H9 (cell line): ENCODE measurements at regions not wholly inside any gene's neighbourhood (a gene's known extent, or its start where the extent isn't known, plus 50 kb on each side); places are given as distances from the start of the nearest gene placed in this dataset.

ENCODE experiments used
- DNase-seq: peaks from one replicate; pipeline ENCODE4 v3.0.0-alpha.2; 2017
- H2AFZ ChIP-seq: one replicate; pipeline ENCODE4 v1.6.1; 2013; ENCODE audit warnings: mild to moderate bottlenecking, low read length, control low read depth, moderate library complexity
- H2AK5ac ChIP-seq: 2 replicates; pipeline ENCODE4 v1.6.1; 2013; ENCODE audit warnings: low read length, control low read depth, mixed read lengths; ENCODE audit not compliant: insufficient read length
- H2BK120ac ChIP-seq: one replicate; pipeline ENCODE4 v1.6.1; 2013; ENCODE audit warnings: low read depth, mild to moderate bottlenecking, low read length, control low read depth, inconsistent platforms; ENCODE audit not compliant: poor library complexity, severe bottlenecking
- H2BK12ac ChIP-seq: 2 replicates; pipeline ENCODE4 v1.6.1; 2013; ENCODE audit warnings: low read length, control low read depth, mixed read lengths, low read depth; ENCODE audit not compliant: insufficient read length
- H2BK15ac ChIP-seq: 2 replicates; pipeline ENCODE4 v1.6.1; 2013; ENCODE audit warnings: low read depth, low read length, control low read depth
- H2BK20ac ChIP-seq: one replicate; pipeline ENCODE4 v1.6.1; 2013; ENCODE audit warnings: low read depth, mild to moderate bottlenecking, low read length, control low read depth, inconsistent platforms; ENCODE audit not compliant: poor library complexity, severe bottlenecking
- H2BK5ac ChIP-seq: 2 replicates; pipeline ENCODE4 v1.6.1; 2013; ENCODE audit warnings: low read length, control low read depth, mixed read lengths; ENCODE audit not compliant: insufficient read length
- H3K14ac ChIP-seq: 2 replicates; pipeline ENCODE4 v1.6.1; 2013; ENCODE audit warnings: low read length, control low read depth; ENCODE audit not compliant: insufficient read depth
- H3K18ac ChIP-seq: 2 replicates; pipeline ENCODE4 v1.6.1; 2013; ENCODE audit warnings: low read depth, mild to moderate bottlenecking, mixed read lengths, low read length, control low read depth; ENCODE audit not compliant: insufficient read length
- H3K23ac ChIP-seq: 2 replicates; pipeline ENCODE4 v1.6.1; 2013; ENCODE audit warnings: low read length, control low read depth, mixed read lengths, low read depth; ENCODE audit not compliant: insufficient read length
- H3K23me2 ChIP-seq: 2 replicates; pipeline ENCODE4 v1.6.1; 2013; ENCODE audit warnings: low read depth, mild to moderate bottlenecking, mixed read lengths, low read length, control low read depth; ENCODE audit not compliant: insufficient read length, poor library complexity, severe bottlenecking
- H3K27ac ChIP-seq: 2 replicates; pipeline ENCODE4 v1.5.1; 2013; ENCODE audit warnings: low read length, control low read depth, mixed read lengths, low read depth; ENCODE audit not compliant: insufficient read length
- H3K27me3 ChIP-seq: 2 replicates; pipeline ENCODE4 v1.6.1; 2013; ENCODE audit warnings: low read length, control low read depth, inconsistent platforms; ENCODE audit not compliant: insufficient read depth
- H3K4ac ChIP-seq: 2 replicates; pipeline ENCODE4 v1.6.1; 2013; ENCODE audit warnings: low read depth, mild to moderate bottlenecking, control low read depth, inconsistent platforms, low read length, moderate library complexity
- H3K4me1 ChIP-seq: 2 replicates; pipeline ENCODE4 v1.6.1; 2013; ENCODE audit warnings: low read length, control low read depth, inconsistent platforms; ENCODE audit not compliant: insufficient read depth
- H3K4me2 ChIP-seq: 2 replicates; pipeline ENCODE4 v1.6.1; 2013; ENCODE audit warnings: low read length, control low read depth, mixed read lengths; ENCODE audit not compliant: insufficient read length, insufficient read depth
- H3K56ac ChIP-seq: 2 replicates; pipeline ENCODE4 v1.6.1; 2013; ENCODE audit warnings: low read depth, mild to moderate bottlenecking, mixed read lengths, low read length, control low read depth; ENCODE audit not compliant: insufficient read length
- H3K79me1 ChIP-seq: 2 replicates; pipeline ENCODE4 v1.6.1; 2013; ENCODE audit warnings: low read depth, mild to moderate bottlenecking, moderate library complexity, low read length, control low read depth, inconsistent platforms; ENCODE audit not compliant: insufficient read depth, poor library complexity, severe bottlenecking
- H3K79me2 ChIP-seq: 2 replicates; pipeline ENCODE4 v1.6.1; 2013; ENCODE audit warnings: low read length, control low read depth, inconsistent platforms; ENCODE audit not compliant: insufficient read depth
- H3K9ac ChIP-seq: 2 replicates; pipeline ENCODE4 v1.6.1; 2013; ENCODE audit warnings: low read length, control low read depth, mixed read lengths; ENCODE audit not compliant: insufficient read length; ENCODE audit errors: extremely low read depth
- H3K9me3 ChIP-seq: one replicate; pipeline ENCODE4 v1.6.1; 2013; ENCODE audit warnings: low read depth, low read length, inconsistent platforms; ENCODE audit not compliant: control insufficient read depth
- H3T11ph ChIP-seq: one replicate; pipeline ENCODE4 v1.6.1; 2013; ENCODE audit warnings: mild to moderate bottlenecking, low read length, control low read depth, inconsistent platforms
- H4K20me1 ChIP-seq: one replicate; pipeline ENCODE4 v1.6.1; 2013; ENCODE audit not compliant: control insufficient read depth, insufficient read length, insufficient read depth
- H4K5ac ChIP-seq: 2 replicates; pipeline ENCODE4 v1.6.1; 2013; ENCODE audit warnings: low read depth, mild to moderate bottlenecking, mixed read lengths, low read length, control low read depth; ENCODE audit not compliant: insufficient read length
- H4K8ac ChIP-seq: replicated peaks from 2 replicates; pipeline ENCODE4 v1.6.1; 2013; ENCODE audit warnings: low read length, control low read depth, mixed read lengths, low read depth; ENCODE audit not compliant: insufficient read length
- H4K91ac ChIP-seq: 2 replicates; pipeline ENCODE4 v1.6.1; 2013; ENCODE audit warnings: low read depth, mild to moderate bottlenecking, moderate library complexity, mixed read lengths, low read length, control low read depth; ENCODE audit not compliant: insufficient read length
- H3K27ac Mint-ChIP-seq, 3 experiments: 2 replicates in 2 of 3; 3 replicates in 1 of 3; pipeline ENCODE4 v1.8.0; 2020 to 2021; ENCODE audit warnings: mixed read lengths in 3 of 3, mild to moderate bottlenecking in 1 of 3, moderate library complexity in 1 of 3
- H3K27me3 Mint-ChIP-seq: 2 replicates; pipeline ENCODE4 v1.8.0; 2021; ENCODE audit warnings: low read depth, mild to moderate bottlenecking, moderate library complexity, mixed read lengths
- H3K36me3 Mint-ChIP-seq, 3 experiments: 2 replicates in 2 of 3; 3 replicates in 1 of 3; pipeline ENCODE4 v1.8.0; 2020 to 2021; ENCODE audit warnings: low read depth in 3 of 3, mixed read lengths in 3 of 3; ENCODE audit not compliant: insufficient read depth in 1 of 3
- H3K4me1 Mint-ChIP-seq, 2 experiments: 2 replicates each; pipeline ENCODE4 v1.8.0; 2020; ENCODE audit warnings: mixed read lengths in 2 of 2
- H3K4me3 Mint-ChIP-seq, 2 experiments: 2 replicates in 1 of 2; 3 replicates in 1 of 2; pipeline ENCODE4 v1.8.0; 2020 to 2021; ENCODE audit warnings: mild to moderate bottlenecking in 2 of 2, mixed read lengths in 2 of 2, moderate library complexity in 1 of 2
- H3K9me3 Mint-ChIP-seq, 2 experiments: 2 replicates in 1 of 2; 3 replicates in 1 of 2; pipeline ENCODE4 v1.8.0; 2020; ENCODE audit warnings: mild to moderate bottlenecking in 2 of 2, mixed read lengths in 2 of 2, moderate library complexity in 1 of 2
- CTCF ChIP-seq: fragments of 200-600 bp; sonication (generic); conservative IDR thresholded peaks from 3 replicates; pipeline ENCODE4 v1.8.0; 2021; ENCODE audit warnings: antibody characterized with exemption, mild to moderate bottlenecking
- WGBS: extraction: QIAGEN DNeasy Blood & Tissue Kit; methylation state at CpG from one replicate; pipeline ENCODE4 v1.1.7; 2013; ENCODE audit warnings: missing lambda C conversion rate, low lambda C conversion rate, mixed read lengths; ENCODE audit not compliant: insufficient read length; ENCODE audit errors: extremely low coverage; 5-methylcytosine and 5-hydroxymethylcytosine counted together

DNA sequence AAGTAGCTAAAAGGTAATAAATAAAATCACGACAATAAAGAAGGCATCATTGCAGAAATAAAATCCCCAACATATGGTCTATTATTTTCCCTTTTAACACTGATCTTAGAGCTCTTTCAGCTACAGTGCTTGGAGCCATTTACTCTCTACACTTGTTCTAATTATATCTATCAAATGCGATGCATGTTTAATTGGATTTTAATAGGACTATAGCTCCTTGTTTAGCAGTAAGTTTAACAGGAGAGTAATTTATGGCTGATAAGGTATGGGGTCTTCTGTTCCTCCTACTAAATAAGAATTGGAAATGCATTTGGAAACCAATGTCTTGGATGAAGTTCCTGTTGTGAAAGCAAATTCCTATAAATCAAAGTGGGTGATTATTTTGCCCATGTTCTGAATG, 304.2 kb upstream of the PTPRD start:
- DNase-seq, result no peak
- H4K5ac ChIP-seq, result no peak overlapping the region
- TF ChIP-seq CTCF, result no peak
- H3K4ac ChIP-seq, result no peak overlapping the region
- H3K27me3 Mint-ChIP-seq, result no peaks in the 10 kb centered on the region
- no peaks in the 10 kb centered on the region for H3K79me1 ChIP-seq
- no peak overlapping the region for H3K18ac ChIP-seq
- H2BK12ac ChIP-seq, result no peak overlapping the region
- no peak overlapping the region for H2BK5ac ChIP-seq
- no peaks in the 10 kb centered on the region; a peak in 1 of 7 replicates for H3K36me3 Mint-ChIP-seq
- H3K23me2 ChIP-seq, result no peaks in the 10 kb centered on the region
- H3K27me3 ChIP-seq, result no peaks in the 10 kb centered on the region
- no peak overlapping the region for H2BK20ac ChIP-seq
- no peaks in the 10 kb centered on the region for H4K20me1 ChIP-seq
- no peak overlapping the region for H4K91ac ChIP-seq
- H3K14ac ChIP-seq, result no peak overlapping the region
- no CpG with 5 or more reads among the region's 2 CpGs for WGBS
- peaks cover 5% of the 10 kb centered on the region; the same call in 1 of the 2 replicates for H3K4me1 ChIP-seq
- H3T11ph ChIP-seq, result no peak overlapping the region
- no peak overlapping the region for H3K27ac ChIP-seq
- H3K9me3 ChIP-seq, result no peaks in the 10 kb centered on the region
- no peak overlapping the region for H3K4me3 Mint-ChIP-seq
- no peak overlapping the region for H2BK15ac ChIP-seq
- H3K23ac ChIP-seq, result no peak overlapping the region
- H3K27ac Mint-ChIP-seq, result no peak overlapping the region; a peak in 1 of 7 replicates
- no peak overlapping the region for H2BK120ac ChIP-seq
- no peak overlapping the region for H3K9ac ChIP-seq
- H3K9me3 Mint-ChIP-seq, result no peaks in the 10 kb centered on the region; a peak in 1 of 5 replicates
- no peak overlapping the region for H3K56ac ChIP-seq
- H3K79me2 ChIP-seq, result no peaks in the 10 kb centered on the region
- H3K4me2 ChIP-seq, result no peak overlapping the region
- no peak overlapping the region for H2AFZ ChIP-seq
- no peak overlapping the region for H2AK5ac ChIP-seq
- peaks cover 22 to 25% of the 10 kb centered on the region in 2 experiments for H3K4me1 Mint-ChIP-seq
- H4K8ac ChIP-seq, result no peak overlapping the region
